Right atrium auricular region (tissue), 2 donors: ENCODE measurements at regions not wholly inside any gene's neighbourhood (a gene's known extent, or its start where the extent isn't known, plus 50 kb on each side); places are given as distances from the start of the nearest gene placed in this dataset.

ENCODE experiments used
- DNase-seq: peaks from one replicate; pipeline ENCODE4 v3.0.0-alpha.2; 2019; ENCODE audit warnings: low spot score
- H3K27ac ChIP-seq, 2 donors: fragments of 200-600 bp; sonication (generic); 1 replicate in 1 of 2; 2 replicates in 1 of 2; pipeline ENCODE4 v1.5.1; 2016 to 2019
- H3K27me3 ChIP-seq, 2 donors: fragments of 200-600 bp; sonication (generic); one replicate each; pipeline versions ENCODE4 v1.5.1 to v1.6.0; 2017 to 2019
- H3K36me3 ChIP-seq: fragments of 200-600 bp; sonication (generic); one replicate; pipeline ENCODE4 v1.5.1; 2016
- H3K4me1 ChIP-seq, 2 donors: fragments of 200-600 bp; sonication (generic); one replicate each; pipeline versions ENCODE4 v1.5.1 to v1.6.0; 2017 to 2019
- H3K4me3 ChIP-seq, 2 donors: fragments of 200-600 bp; sonication (generic); 1 replicate in 1 of 2; 2 replicates in 1 of 2; pipeline ENCODE4 v1.5.1; 2017 to 2019; ENCODE audit warnings: mild to moderate bottlenecking in 1 of 2, moderate library complexity in 1 of 2
- H3K9me3 ChIP-seq, 2 donors: fragments of 200-600 bp; sonication (generic); one replicate each; pipeline ENCODE4 v1.5.1; 2019
- CTCF ChIP-seq, 2 donors: fragments of 200-600 bp; sonication (generic); IDR thresholded peaks; one replicate each; pipeline ENCODE4 v1.5.1; 2019; ENCODE audit warnings: antibody characterized with exemption in 2 of 2

- Histone ChIP-seq H3K4me1 (peaks cover 0 to 3% of the 10 kb centered on the region in 2 donors), H3K27ac (peak overlapping the region in 1 of 2 donors; percentile 51), H3K4me3 (no peak overlapping the region), H3K36me3 (no peaks in the 10 kb centered on the region), H3K9me3 (no peaks in the 10 kb centered on the region), H3K27me3 (no peaks in the 10 kb centered on the region)
- no peak for TF ChIP-seq CTCF (IDR thresholded peaks at IDR 0.05)
- DNase-seq = no peak
Measured at GRCh38 chr2:41723526-41723925, 324.3 kb upstream of the PKDCC start.

GRCh38 chr2:41724465-41724864 lies 323.4 kb upstream of the PKDCC start:
- H3K4me1 ChIP-seq = no peaks in the 10 kb centered on the region
- no peak for DNase-seq
- no peak overlapping the region for H3K4me3 ChIP-seq
- no peak overlapping the region for H3K27ac ChIP-seq
- no peaks in the 10 kb centered on the region for H3K36me3 ChIP-seq
- no peaks in the 10 kb centered on the region for H3K27me3 ChIP-seq
- no peak for TF ChIP-seq CTCF (IDR thresholded peaks at IDR 0.05)
- no peaks in the 10 kb centered on the region for H3K9me3 ChIP-seq

GRCh38 chr2:41725901-41726300 lies 321.9 kb upstream of the PKDCC start:
- no peaks in the 10 kb centered on the region for H3K9me3 ChIP-seq
- H3K36me3 ChIP-seq = no peaks in the 10 kb centered on the region
- H3K27ac ChIP-seq = no peak overlapping the region
- DNase-seq = no peak
- no peaks in the 10 kb centered on the region for H3K4me1 ChIP-seq
- no peaks in the 10 kb centered on the region for H3K27me3 ChIP-seq
- no peak for TF ChIP-seq CTCF (IDR thresholded peaks at IDR 0.05)
- no peak overlapping the region for H3K4me3 ChIP-seq

GRCh38 chr2:41726364-41726763 lies 321.5 kb upstream of the PKDCC start:
- TF ChIP-seq CTCF (IDR thresholded peaks at IDR 0.05) = no peak
- Histone ChIP-seq H3K27ac (no peak overlapping the region), H3K4me1 (no peaks in the 10 kb centered on the region), H3K27me3 (no peaks in the 10 kb centered on the region), H3K36me3 (no peaks in the 10 kb centered on the region), H3K4me3 (no peak overlapping the region), H3K9me3 (no peaks in the 10 kb centered on the region)
- no peak for DNase-seq

GRCh38 chr2:41727152-41727551 lies 320.7 kb upstream of the PKDCC start:
- no peak for DNase-seq
- Histone ChIP-seq H3K4me1 (no peaks in the 10 kb centered on the region), H3K4me3 (no peak overlapping the region), H3K27ac (no peak overlapping the region), H3K27me3 (no peaks in the 10 kb centered on the region), H3K9me3 (no peaks in the 10 kb centered on the region), H3K36me3 (no peaks in the 10 kb centered on the region)
- no peak for TF ChIP-seq CTCF (IDR thresholded peaks at IDR 0.05)

GRCh38 chr2:41727711-41728110 lies 320.1 kb upstream of the PKDCC start:
- H3K27me3 ChIP-seq = no peaks in the 10 kb centered on the region
- H3K36me3 ChIP-seq = no peaks in the 10 kb centered on the region
- H3K9me3 ChIP-seq = no peaks in the 10 kb centered on the region
- no peak overlapping the region for H3K4me3 ChIP-seq
- no peaks in the 10 kb centered on the region for H3K4me1 ChIP-seq
- H3K27ac ChIP-seq = no peak overlapping the region
- TF ChIP-seq CTCF (IDR thresholded peaks at IDR 0.05) = no peak
- DNase-seq = no peak
